H1 (cell line): ENCODE measurements at regions not wholly inside any gene's neighbourhood (a gene's known extent, or its start where the extent isn't known, plus 50 kb on each side); places are given as distances from the start of the nearest gene placed in this dataset.

Experiments
- CTCF ChIA-PET: fragments of 300-600 bp; sonication (Branson Sonifier 250); formaldehyde crosslinking; loops from one replicate; lab custom pipeline; 2021; ENCODE audit not compliant: partially characterized antibody; lab: Charles Lee
- POLR2A ChIA-PET: fragments of 300-600 bp; sonication (Branson Sonifier 250); formaldehyde crosslinking; loops from one replicate; lab custom pipeline; 2021; ENCODE audit warnings: inconsistent platforms; ENCODE audit not compliant: partially characterized antibody; lab: Charles Lee
- DNase-seq, 2 experiments: peaks; one replicate each; pipeline versions ENCODE4 v3.0.0 to v3.0.0-alpha.2; 2010 to 2022; ENCODE audit warnings: low spot score in 2 of 2, low read depth in 1 of 2, mixed read lengths in 1 of 2
- FAIRE-seq: peaks from 2 replicates; lab custom pipeline; 2011; peaks lifted over from hg19 to GRCh38; lab: Jason Lieb, UNC
- H2AFZ ChIP-seq: 2 replicates; pipeline ENCODE4 v1.8.1; 2012; ENCODE audit warnings: low read length, inconsistent platforms
- H2AK5ac ChIP-seq: 2 replicates; pipeline ENCODE4 v1.6.1; 2013; ENCODE audit warnings: low read depth, low read length
- H2BK120ac ChIP-seq: replicated peaks from 2 replicates; pipeline ENCODE3; 2013; ENCODE audit warnings: low read depth, low read length, inconsistent platforms
- H2BK12ac ChIP-seq: 2 replicates; pipeline ENCODE4 v1.6.1; 2013; ENCODE audit warnings: low read depth, low read length
- H2BK15ac ChIP-seq: 2 replicates; pipeline ENCODE4 v1.6.1; 2013; ENCODE audit warnings: low read length
- H2BK20ac ChIP-seq: 2 replicates; pipeline ENCODE4 v1.6.1; 2013; ENCODE audit warnings: low read length
- H2BK5ac ChIP-seq: 2 replicates; pipeline ENCODE4 v1.6.1; 2013; ENCODE audit warnings: low read depth, low read length
- H3K14ac ChIP-seq: 2 replicates; pipeline ENCODE4 v1.6.1; 2013; ENCODE audit warnings: inconsistent platforms; ENCODE audit not compliant: insufficient read length
- H3K18ac ChIP-seq: 2 replicates; pipeline ENCODE4 v1.6.1; 2013; ENCODE audit warnings: low read length; ENCODE audit errors: extremely low read depth
- H3K23ac ChIP-seq: 2 replicates; pipeline ENCODE4 v1.6.1; 2013; ENCODE audit warnings: inconsistent platforms; ENCODE audit not compliant: insufficient read length
- H3K23me2 ChIP-seq: 2 replicates; pipeline ENCODE4 v1.6.1; 2013; ENCODE audit warnings: low read depth, low read length
- H3K27ac ChIP-seq: 2 replicates; pipeline ENCODE4 v1.6.1; 2011; ENCODE audit warnings: low read depth, low read length, inconsistent platforms
- H3K27me3 ChIP-seq, 4 experiments: replicated peaks in 1 of 4; 1 replicate in 1 of 4; 2 replicates in 3 of 4; pipeline versions ENCODE4 v1.6.1 to v1.8.1; 2011 to 2013; ENCODE audit warnings: low read length in 3 of 4, mild to moderate bottlenecking in 3 of 4, inconsistent platforms in 2 of 4, mixed read lengths in 2 of 4, moderate library complexity in 1 of 4; ENCODE audit not compliant: control insufficient read depth in 3 of 4, insufficient read depth in 3 of 4; ENCODE audit errors: extremely low read depth in 1 of 4
- H3K36me3 ChIP-seq, 4 experiments: 2 replicates each; pipeline versions ENCODE4 v1.6.1 to v1.8.1; 2011 to 2013; ENCODE audit warnings: mild to moderate bottlenecking in 4 of 4, low read length in 3 of 4, moderate library complexity in 2 of 4, control low read depth in 1 of 4, inconsistent platforms in 1 of 4; ENCODE audit not compliant: insufficient read depth in 4 of 4, control insufficient read depth in 2 of 4
- H3K4ac ChIP-seq: replicated peaks from 2 replicates; pipeline ENCODE3; 2013; ENCODE audit warnings: low read length, low read depth, mixed read lengths, inconsistent platforms; ENCODE audit not compliant: insufficient read length
- H3K4me1 ChIP-seq, 4 experiments: replicated peaks in 1 of 4; 1 replicate in 1 of 4; 2 replicates in 3 of 4; pipeline versions ENCODE4 v1.6.1 to v1.8.1; 2011 to 2013; ENCODE audit warnings: low read length in 3 of 4, inconsistent platforms in 2 of 4, mixed read lengths in 1 of 4; ENCODE audit not compliant: insufficient read depth in 4 of 4, control insufficient read depth in 3 of 4
- H3K4me2 ChIP-seq, 2 experiments: 2 replicates each; pipeline versions ENCODE4 v1.6.1 to v1.8.1; 2011 to 2013; ENCODE audit warnings: low read depth in 2 of 2, low read length in 2 of 2, control low read depth in 1 of 2, inconsistent platforms in 1 of 2, mild to moderate bottlenecking in 1 of 2; ENCODE audit not compliant: insufficient read depth in 1 of 2
- H3K4me3 ChIP-seq, 4 experiments: fragments of 200-600, 300-600 bp in 1 of 4; sonication (generic), shearing (Covaris generic), sonication (Bioruptor Twin) in 1 of 4; 2 replicates each; pipeline versions ENCODE4 v1.5.1 to v1.8.1; 2011 to 2016; ENCODE audit warnings: low read length in 4 of 4, low read depth in 3 of 4, control low read depth in 2 of 4, inconsistent platforms in 2 of 4, mild to moderate bottlenecking in 2 of 4, mixed read lengths in 1 of 4, moderate library complexity in 1 of 4; ENCODE audit not compliant: insufficient read depth in 2 of 4; ENCODE audit errors: extremely low read depth in 1 of 4
- H3K56ac ChIP-seq: replicated peaks from 2 replicates; pipeline ENCODE3; 2013; ENCODE audit warnings: low read depth, mild to moderate bottlenecking, mixed read lengths, low read length, inconsistent platforms; ENCODE audit not compliant: insufficient read length
- H3K79me1 ChIP-seq: 2 replicates; pipeline ENCODE4 v1.6.1; 2013; ENCODE audit warnings: low read depth, low read length, control low read depth
- H3K79me2 ChIP-seq, 2 experiments: 2 replicates each; pipeline versions ENCODE4 v1.6.1 to v1.8.1; 2012 to 2013; ENCODE audit warnings: low read length in 2 of 2, mild to moderate bottlenecking in 2 of 2, inconsistent platforms in 1 of 2; ENCODE audit not compliant: insufficient read depth in 2 of 2, control insufficient read depth in 1 of 2
- H3K9ac ChIP-seq, 4 experiments: replicated peaks in 1 of 4; 1 replicate in 1 of 4; 2 replicates in 3 of 4; pipeline versions ENCODE4 v1.6.1 to v1.8.1; 2011 to 2013; ENCODE audit warnings: low read depth in 3 of 4, low read length in 3 of 4, control low read depth in 2 of 4, mild to moderate bottlenecking in 2 of 4, moderate library complexity in 2 of 4, inconsistent platforms in 1 of 4; ENCODE audit errors: extremely low read depth in 1 of 4
- H3K9me3 ChIP-seq, 2 experiments: 2 replicates each; pipeline versions ENCODE4 v1.6.1 to v1.8.1; 2012 to 2013; ENCODE audit warnings: mild to moderate bottlenecking in 2 of 2, moderate library complexity in 2 of 2, control low read depth in 1 of 2, inconsistent platforms in 1 of 2, low read depth in 1 of 2, low read length in 1 of 2, mixed read lengths in 1 of 2; ENCODE audit not compliant: insufficient read depth in 2 of 2
- H4K20me1 ChIP-seq, 2 experiments: replicated peaks in 1 of 2; 2 replicates each; pipeline versions ENCODE3 to v1.8.1; 2011 to 2013; ENCODE audit warnings: inconsistent platforms in 2 of 2, low read length in 2 of 2, mild to moderate bottlenecking in 1 of 2; ENCODE audit not compliant: insufficient read depth in 2 of 2, control insufficient read depth in 1 of 2
- H4K5ac ChIP-seq: 2 replicates; pipeline ENCODE4 v1.6.1; 2013; ENCODE audit warnings: low read length, low read depth, mixed read lengths, inconsistent platforms; ENCODE audit not compliant: insufficient read length
- H4K8ac ChIP-seq: 2 replicates; pipeline ENCODE4 v1.8.0; 2013; ENCODE audit warnings: mild to moderate bottlenecking, moderate library complexity, low read length, inconsistent platforms; ENCODE audit not compliant: insufficient read depth; ENCODE audit errors: extremely low read depth
- H4K91ac ChIP-seq: replicated peaks from 2 replicates; pipeline ENCODE3; 2013; ENCODE audit warnings: low read length, mixed read lengths, inconsistent platforms; ENCODE audit not compliant: insufficient read length
- ASH2L ChIP-seq: fragments of 200-600, 300-600 bp; sonication (generic); IDR thresholded peaks from one replicate; pipeline ENCODE4 v1.7.1; 2017; ENCODE audit warnings: low read length
- BCL11A ChIP-seq, 2 experiments: IDR thresholded peaks; one replicate each; pipeline ENCODE4 v1.6.1; 2011; ENCODE audit warnings: low read depth in 2 of 2, low read length in 2 of 2, mild to moderate bottlenecking in 2 of 2
- CREB1 ChIP-seq: IDR thresholded peaks from 2 replicates; pipeline ENCODE4 v1.6.1; 2012; ENCODE audit warnings: inconsistent platforms
- GABPA ChIP-seq: IDR thresholded peaks from 2 replicates; pipeline ENCODE4 v1.6.1; 2011; ENCODE audit warnings: mild to moderate bottlenecking, low read length, moderate library complexity, borderline replicate concordance; ENCODE audit not compliant: insufficient read depth
- HDAC2 ChIP-seq, 2 experiments: fragments of 300-600 bp in 1 of 2; sonication (generic) in 1 of 2; IDR thresholded peaks; 2 replicates each; pipeline ENCODE4 v1.6.1; 2011 to 2012; ENCODE audit warnings: low read depth in 2 of 2, low read length in 2 of 2, mild to moderate bottlenecking in 2 of 2, moderate library complexity in 2 of 2, borderline replicate concordance in 1 of 2, inconsistent platforms in 1 of 2
- KDM4A ChIP-seq: IDR thresholded peaks from one replicate; pipeline ENCODE4 v1.7.1; 2012; ENCODE audit warnings: low read depth, mild to moderate bottlenecking, moderate library complexity, low read length, inconsistent platforms; ENCODE audit not compliant: severe bottlenecking
- SIN3A ChIP-seq, 2 experiments: IDR thresholded peaks in 1 of 2; conservative IDR thresholded peaks in 1 of 2; 2 replicates each; pipeline ENCODE4 v1.6.1; 2011 to 2012; ENCODE audit warnings: low read length in 2 of 2, improper control_type of control experiment in 1 of 2, low read depth in 1 of 2, mild to moderate bottlenecking in 1 of 2
- SP4 ChIP-seq: IDR thresholded peaks from 2 replicates; pipeline ENCODE4 v1.6.1; 2012; ENCODE audit warnings: low read length, inconsistent platforms
- WGBS, 2 experiments: shearing (Covaris generic) in 1 of 2; methylation state at CpG; one replicate each; pipeline versions ENCODE4 v1.1.6 to v1.1.7; 2013 to 2015; ENCODE audit warnings: low lambda C conversion rate in 2 of 2, mixed read lengths in 2 of 2, inconsistent platforms in 1 of 2, low coverage in 1 of 2, missing lambda C conversion rate in 1 of 2; ENCODE audit not compliant: insufficient replicate concordance in 2 of 2, insufficient coverage in 1 of 2, insufficient read length in 1 of 2; ENCODE audit errors: extremely low coverage in 1 of 2, missing lambda C conversion rate in 1 of 2; 5-methylcytosine and 5-hydroxymethylcytosine counted together

GRCh38 chr17:52389632-52390031, 231.1 kb upstream of the CA10 start:
- no peaks in the 10 kb centered on the region for H3K36me3 ChIP-seq
- ChIA-PET POLR2A (no interaction called here), CTCF (no interaction called here)
- no peaks in the 10 kb centered on the region for H3K23me2 ChIP-seq
- H3K9ac ChIP-seq, result no peak overlapping the region
- H4K5ac ChIP-seq, result no peak overlapping the region
- no peak overlapping the region for H3K27ac ChIP-seq
- no peaks in the 10 kb centered on the region for H3K79me2 ChIP-seq
- H3K9me3 ChIP-seq, result no peaks in the 10 kb centered on the region
- no peak overlapping the region for H4K8ac ChIP-seq
- H3K56ac ChIP-seq, result no peak overlapping the region
- no peak overlapping the region for H4K91ac ChIP-seq
- H3K4me2 ChIP-seq, result no peak overlapping the region
- H2BK120ac ChIP-seq, result no peak overlapping the region
- no peak overlapping the region for H3K4ac ChIP-seq
- H3K4me1 ChIP-seq, result no peaks in the 10 kb centered on the region
- no peak overlapping the region for H3K14ac ChIP-seq
- no peak overlapping the region for H2BK15ac ChIP-seq
- no peaks in the 10 kb centered on the region for H4K20me1 ChIP-seq
- no peak overlapping the region for H3K23ac ChIP-seq
- FAIRE-seq (no peak), DNase-seq (no peak)
- no peak overlapping the region for H2BK20ac ChIP-seq
- H3K79me1 ChIP-seq, result no peaks in the 10 kb centered on the region
- H3K27me3 ChIP-seq, result no peaks in the 10 kb centered on the region
- 88% methylated on average over 4 of the region's 4 CpGs; no CpG with 5 or more reads in 1 of the 2 experiments for WGBS, 2 experiments
- no peak overlapping the region for H2AK5ac ChIP-seq
- H2BK12ac ChIP-seq, result no peak overlapping the region
- no peak overlapping the region for H2AFZ ChIP-seq
- no peak overlapping the region for H3K18ac ChIP-seq
- H2BK5ac ChIP-seq, result no peak overlapping the region
- no peak overlapping the region for H3K4me3 ChIP-seq
- no peak for TF ChIP-seq SP4
- TF ChIP-seq SIN3A (conservative IDR thresholded peaks at IDR 0.05 in 1 of 2, IDR thresholded peaks at IDR 0.05 in 1 of 2; ENCODE audit: low read depth in 1 of 2, low read length in 2 of 2), result no peak
- no peak for TF ChIP-seq CREB1
- TF ChIP-seq KDM4A, result no peak
- TF ChIP-seq HDAC2 (IDR thresholded peaks at IDR 0.05; ENCODE audit: borderline replicate concordance in 1 of 2, low read depth in 2 of 2, low read length in 2 of 2), result no peak
- TF ChIP-seq ASH2L, result no peak
- TF ChIP-seq GABPA, result no peak
- no peak for TF ChIP-seq BCL11A (IDR thresholded peaks at IDR 0.05; ENCODE audit: low read depth in 2 of 2, low read length in 2 of 2)
